H1 (cell line): ENCODE measurements at regions not wholly inside any gene's neighbourhood (a gene's known extent, or its start where the extent isn't known, plus 50 kb on each side); places are given as distances from the start of the nearest gene placed in this dataset.

Experiments used
- CTCF ChIA-PET: fragments of 300-600 bp; sonication (Branson Sonifier 250); formaldehyde crosslinking; loops from one replicate; lab custom pipeline; 2021; ENCODE audit not compliant: partially characterized antibody; lab: Charles Lee
- POLR2A ChIA-PET: fragments of 300-600 bp; sonication (Branson Sonifier 250); formaldehyde crosslinking; loops from one replicate; lab custom pipeline; 2021; ENCODE audit warnings: inconsistent platforms; ENCODE audit not compliant: partially characterized antibody; lab: Charles Lee
- DNase-seq, 2 experiments: peaks; one replicate each; pipeline versions ENCODE4 v3.0.0 to v3.0.0-alpha.2; 2010 to 2022; ENCODE audit warnings: low spot score in 2 of 2, low read depth in 1 of 2, mixed read lengths in 1 of 2
- FAIRE-seq: peaks from 2 replicates; lab custom pipeline; 2011; peaks lifted over from hg19 to GRCh38; lab: Jason Lieb, UNC
- H2AFZ ChIP-seq: 2 replicates; pipeline ENCODE4 v1.8.1; 2012; ENCODE audit warnings: low read length, inconsistent platforms
- H2AK5ac ChIP-seq: 2 replicates; pipeline ENCODE4 v1.6.1; 2013; ENCODE audit warnings: low read depth, low read length
- H2BK120ac ChIP-seq: replicated peaks from 2 replicates; pipeline ENCODE3; 2013; ENCODE audit warnings: low read depth, low read length, inconsistent platforms
- H2BK12ac ChIP-seq: 2 replicates; pipeline ENCODE4 v1.6.1; 2013; ENCODE audit warnings: low read depth, low read length
- H2BK15ac ChIP-seq: 2 replicates; pipeline ENCODE4 v1.6.1; 2013; ENCODE audit warnings: low read length
- H2BK20ac ChIP-seq: 2 replicates; pipeline ENCODE4 v1.6.1; 2013; ENCODE audit warnings: low read length
- H2BK5ac ChIP-seq: 2 replicates; pipeline ENCODE4 v1.6.1; 2013; ENCODE audit warnings: low read depth, low read length
- H3K14ac ChIP-seq: 2 replicates; pipeline ENCODE4 v1.6.1; 2013; ENCODE audit warnings: inconsistent platforms; ENCODE audit not compliant: insufficient read length
- H3K18ac ChIP-seq: 2 replicates; pipeline ENCODE4 v1.6.1; 2013; ENCODE audit warnings: low read length; ENCODE audit errors: extremely low read depth
- H3K23ac ChIP-seq: 2 replicates; pipeline ENCODE4 v1.6.1; 2013; ENCODE audit warnings: inconsistent platforms; ENCODE audit not compliant: insufficient read length
- H3K23me2 ChIP-seq: 2 replicates; pipeline ENCODE4 v1.6.1; 2013; ENCODE audit warnings: low read depth, low read length
- H3K27ac ChIP-seq: 2 replicates; pipeline ENCODE4 v1.6.1; 2011; ENCODE audit warnings: low read depth, low read length, inconsistent platforms
- H3K27me3 ChIP-seq, 4 experiments: replicated peaks in 1 of 4; 1 replicate in 1 of 4; 2 replicates in 3 of 4; pipeline versions ENCODE4 v1.6.1 to v1.8.1; 2011 to 2013; ENCODE audit warnings: low read length in 3 of 4, mild to moderate bottlenecking in 3 of 4, inconsistent platforms in 2 of 4, mixed read lengths in 2 of 4, moderate library complexity in 1 of 4; ENCODE audit not compliant: control insufficient read depth in 3 of 4, insufficient read depth in 3 of 4; ENCODE audit errors: extremely low read depth in 1 of 4
- H3K36me3 ChIP-seq, 4 experiments: 2 replicates each; pipeline versions ENCODE4 v1.6.1 to v1.8.1; 2011 to 2013; ENCODE audit warnings: mild to moderate bottlenecking in 4 of 4, low read length in 3 of 4, moderate library complexity in 2 of 4, control low read depth in 1 of 4, inconsistent platforms in 1 of 4; ENCODE audit not compliant: insufficient read depth in 4 of 4, control insufficient read depth in 2 of 4
- H3K4ac ChIP-seq: replicated peaks from 2 replicates; pipeline ENCODE3; 2013; ENCODE audit warnings: low read length, low read depth, mixed read lengths, inconsistent platforms; ENCODE audit not compliant: insufficient read length
- H3K4me1 ChIP-seq, 4 experiments: replicated peaks in 1 of 4; 1 replicate in 1 of 4; 2 replicates in 3 of 4; pipeline versions ENCODE4 v1.6.1 to v1.8.1; 2011 to 2013; ENCODE audit warnings: low read length in 3 of 4, inconsistent platforms in 2 of 4, mixed read lengths in 1 of 4; ENCODE audit not compliant: insufficient read depth in 4 of 4, control insufficient read depth in 3 of 4
- H3K4me2 ChIP-seq, 2 experiments: 2 replicates each; pipeline versions ENCODE4 v1.6.1 to v1.8.1; 2011 to 2013; ENCODE audit warnings: low read depth in 2 of 2, low read length in 2 of 2, control low read depth in 1 of 2, inconsistent platforms in 1 of 2, mild to moderate bottlenecking in 1 of 2; ENCODE audit not compliant: insufficient read depth in 1 of 2
- H3K4me3 ChIP-seq, 4 experiments: fragments of 200-600, 300-600 bp in 1 of 4; sonication (generic), shearing (Covaris generic), sonication (Bioruptor Twin) in 1 of 4; 2 replicates each; pipeline versions ENCODE4 v1.5.1 to v1.8.1; 2011 to 2016; ENCODE audit warnings: low read length in 4 of 4, low read depth in 3 of 4, control low read depth in 2 of 4, inconsistent platforms in 2 of 4, mild to moderate bottlenecking in 2 of 4, mixed read lengths in 1 of 4, moderate library complexity in 1 of 4; ENCODE audit not compliant: insufficient read depth in 2 of 4; ENCODE audit errors: extremely low read depth in 1 of 4
- H3K56ac ChIP-seq: replicated peaks from 2 replicates; pipeline ENCODE3; 2013; ENCODE audit warnings: low read depth, mild to moderate bottlenecking, mixed read lengths, low read length, inconsistent platforms; ENCODE audit not compliant: insufficient read length
- H3K79me1 ChIP-seq: 2 replicates; pipeline ENCODE4 v1.6.1; 2013; ENCODE audit warnings: low read depth, low read length, control low read depth
- H3K79me2 ChIP-seq, 2 experiments: 2 replicates each; pipeline versions ENCODE4 v1.6.1 to v1.8.1; 2012 to 2013; ENCODE audit warnings: low read length in 2 of 2, mild to moderate bottlenecking in 2 of 2, inconsistent platforms in 1 of 2; ENCODE audit not compliant: insufficient read depth in 2 of 2, control insufficient read depth in 1 of 2
- H3K9ac ChIP-seq, 4 experiments: replicated peaks in 1 of 4; 1 replicate in 1 of 4; 2 replicates in 3 of 4; pipeline versions ENCODE4 v1.6.1 to v1.8.1; 2011 to 2013; ENCODE audit warnings: low read depth in 3 of 4, low read length in 3 of 4, control low read depth in 2 of 4, mild to moderate bottlenecking in 2 of 4, moderate library complexity in 2 of 4, inconsistent platforms in 1 of 4; ENCODE audit errors: extremely low read depth in 1 of 4
- H3K9me3 ChIP-seq, 2 experiments: 2 replicates each; pipeline versions ENCODE4 v1.6.1 to v1.8.1; 2012 to 2013; ENCODE audit warnings: mild to moderate bottlenecking in 2 of 2, moderate library complexity in 2 of 2, control low read depth in 1 of 2, inconsistent platforms in 1 of 2, low read depth in 1 of 2, low read length in 1 of 2, mixed read lengths in 1 of 2; ENCODE audit not compliant: insufficient read depth in 2 of 2
- H4K20me1 ChIP-seq, 2 experiments: replicated peaks in 1 of 2; 2 replicates each; pipeline versions ENCODE3 to v1.8.1; 2011 to 2013; ENCODE audit warnings: inconsistent platforms in 2 of 2, low read length in 2 of 2, mild to moderate bottlenecking in 1 of 2; ENCODE audit not compliant: insufficient read depth in 2 of 2, control insufficient read depth in 1 of 2
- H4K5ac ChIP-seq: 2 replicates; pipeline ENCODE4 v1.6.1; 2013; ENCODE audit warnings: low read length, low read depth, mixed read lengths, inconsistent platforms; ENCODE audit not compliant: insufficient read length
- H4K8ac ChIP-seq: 2 replicates; pipeline ENCODE4 v1.8.0; 2013; ENCODE audit warnings: mild to moderate bottlenecking, moderate library complexity, low read length, inconsistent platforms; ENCODE audit not compliant: insufficient read depth; ENCODE audit errors: extremely low read depth
- H4K91ac ChIP-seq: replicated peaks from 2 replicates; pipeline ENCODE3; 2013; ENCODE audit warnings: low read length, mixed read lengths, inconsistent platforms; ENCODE audit not compliant: insufficient read length
- CEBPB ChIP-seq: IDR thresholded peaks from 2 replicates; pipeline ENCODE4 v1.6.1; 2012; ENCODE audit warnings: low read depth, low read length
- E2F6 ChIP-seq: IDR thresholded peaks from 2 replicates; pipeline ENCODE4 v1.6.1; 2012; ENCODE audit warnings: inconsistent platforms
- EGR1 ChIP-seq: IDR thresholded peaks from 2 replicates; pipeline ENCODE4 v1.6.1; 2011; ENCODE audit warnings: low read depth, low read length, borderline replicate concordance
- GTF2F1 ChIP-seq: IDR thresholded peaks from 2 replicates; pipeline ENCODE4 v1.6.1; 2012; ENCODE audit warnings: low read depth, low read length, improper control_type of control experiment, borderline replicate concordance
- KDM4A ChIP-seq: IDR thresholded peaks from one replicate; pipeline ENCODE4 v1.7.1; 2012; ENCODE audit warnings: low read depth, mild to moderate bottlenecking, moderate library complexity, low read length, inconsistent platforms; ENCODE audit not compliant: severe bottlenecking
- SIRT6 ChIP-seq: IDR thresholded peaks from one replicate; pipeline ENCODE4 v1.7.1; 2012; ENCODE audit warnings: low read length, inconsistent platforms
- SP1 ChIP-seq: IDR thresholded peaks from 2 replicates; pipeline ENCODE4 v1.6.1; 2011; ENCODE audit warnings: low read depth, low read length
- WGBS, 2 experiments: shearing (Covaris generic) in 1 of 2; methylation state at CpG; one replicate each; pipeline versions ENCODE4 v1.1.6 to v1.1.7; 2013 to 2015; ENCODE audit warnings: low lambda C conversion rate in 2 of 2, mixed read lengths in 2 of 2, inconsistent platforms in 1 of 2, low coverage in 1 of 2, missing lambda C conversion rate in 1 of 2; ENCODE audit not compliant: insufficient replicate concordance in 2 of 2, insufficient coverage in 1 of 2, insufficient read length in 1 of 2; ENCODE audit errors: extremely low coverage in 1 of 2, missing lambda C conversion rate in 1 of 2; 5-methylcytosine and 5-hydroxymethylcytosine counted together

GRCh38 chr9:24127519-24127918, 301.5 kb upstream of the ELAVL2 start:
- POLR2A ChIA-PET: no interaction called here
- FAIRE-seq: no peak

More at GRCh38 chr9:24127519-24127918, 301.5 kb upstream of the ELAVL2 start:
- no peak overlapping the region for H3K4ac ChIP-seq
- H2AFZ ChIP-seq: no peak overlapping the region
- no peaks in the 10 kb centered on the region for H3K23me2 ChIP-seq
- no peaks in the 10 kb centered on the region for H3K4me1 ChIP-seq
- no peak overlapping the region for H2AK5ac ChIP-seq
- H3K4me2 ChIP-seq: no peak overlapping the region
- 88% methylated on average over 1 of the region's 1 CpG; no CpG with 5 or more reads in 1 of the 2 experiments for WGBS, 2 experiments
- H2BK12ac ChIP-seq: no peak overlapping the region
- H3K9ac ChIP-seq: no peak overlapping the region
- H3K23ac ChIP-seq: no peak overlapping the region
- no peak overlapping the region for H2BK20ac ChIP-seq
- no peak overlapping the region for H2BK120ac ChIP-seq
- H2BK15ac ChIP-seq: no peak overlapping the region
- H3K36me3 ChIP-seq: no peaks in the 10 kb centered on the region
- no peaks in the 10 kb centered on the region for H3K79me1 ChIP-seq
- H3K4me3 ChIP-seq: no peak overlapping the region
- H3K79me2 ChIP-seq: no peaks in the 10 kb centered on the region
- no peaks in the 10 kb centered on the region for H3K9me3 ChIP-seq
- no peak overlapping the region for H3K27ac ChIP-seq
- no peak for DNase-seq
- H4K8ac ChIP-seq: no peak overlapping the region
- no peaks in the 10 kb centered on the region for H3K27me3 ChIP-seq
- H3K18ac ChIP-seq: no peak overlapping the region
- no peak overlapping the region for H2BK5ac ChIP-seq
- TF ChIP-seq SIRT6 (no peak), CEBPB (no peak), E2F6 (no peak), SP1 (no peak), KDM4A (no peak), EGR1 (no peak), GTF2F1 (no peak)
- H4K20me1 ChIP-seq: no peaks in the 10 kb centered on the region
- no peak overlapping the region for H3K14ac ChIP-seq
- H4K5ac ChIP-seq: no peak overlapping the region
- no peak overlapping the region for H4K91ac ChIP-seq
- CTCF ChIA-PET: no interaction called here
- H3K56ac ChIP-seq: no peak overlapping the region
